ENCODE measurements at regions not wholly inside any gene's neighbourhood (a gene's known extent, or its start where the extent isn't known, plus 50 kb on each side); places are given as distances from the start of the nearest gene placed in this dataset.
"Not testable (repeated sequence)": the region's sequence is repeated elsewhere in the genome, so short reads cannot be mapped to it uniquely, and the experiment has no call there.

DNA sequence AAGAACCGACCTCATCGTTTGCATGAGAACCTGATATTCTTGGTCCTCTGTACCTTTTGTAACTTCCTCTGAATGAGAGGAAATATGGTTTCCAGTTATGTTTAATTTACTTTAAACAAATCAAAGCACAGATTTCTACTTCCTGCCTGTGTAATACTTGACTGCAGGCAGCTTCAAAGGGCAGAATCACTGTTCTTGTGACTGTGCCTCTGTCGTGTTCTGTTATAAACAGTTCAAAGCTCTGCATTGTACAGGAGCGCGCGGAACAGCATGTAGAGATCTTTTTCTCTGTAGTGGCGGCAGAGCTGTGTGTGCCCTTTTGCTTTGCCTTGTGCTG, 73.2 kb upstream of the CLDN5 start:
- H3K4me1 ChIP-seq (ENCODE audit: low read depth): no peaks in the 10 kb centered on the region
- no peak overlapping the region for H3K4me3 ChIP-seq
- no peaks in the 10 kb centered on the region for H3K9me3 ChIP-seq
- DNase-seq (no peak), ATAC-seq (peak; percentile 70)
- TF ChIP-seq, protein P1, sequence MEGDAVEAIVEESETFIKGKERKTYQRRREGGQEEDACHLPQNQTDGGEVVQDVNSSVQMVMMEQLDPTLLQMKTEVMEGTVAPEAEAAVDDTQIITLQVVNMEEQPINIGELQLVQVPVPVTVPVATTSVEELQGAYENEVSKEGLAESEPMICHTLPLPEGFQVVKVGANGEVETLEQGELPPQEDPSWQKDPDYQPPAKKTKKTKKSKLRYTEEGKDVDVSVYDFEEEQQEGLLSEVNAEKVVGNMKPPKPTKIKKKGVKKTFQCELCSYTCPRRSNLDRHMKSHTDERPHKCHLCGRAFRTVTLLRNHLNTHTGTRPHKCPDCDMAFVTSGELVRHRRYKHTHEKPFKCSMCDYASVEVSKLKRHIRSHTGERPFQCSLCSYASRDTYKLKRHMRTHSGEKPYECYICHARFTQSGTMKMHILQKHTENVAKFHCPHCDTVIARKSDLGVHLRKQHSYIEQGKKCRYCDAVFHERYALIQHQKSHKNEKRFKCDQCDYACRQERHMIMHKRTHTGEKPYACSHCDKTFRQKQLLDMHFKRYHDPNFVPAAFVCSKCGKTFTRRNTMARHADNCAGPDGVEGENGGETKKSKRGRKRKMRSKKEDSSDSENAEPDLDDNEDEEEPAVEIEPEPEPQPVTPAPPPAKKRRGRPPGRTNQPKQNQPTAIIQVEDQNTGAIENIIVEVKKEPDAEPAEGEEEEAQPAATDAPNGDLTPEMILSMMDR (IDR thresholded peaks at IDR 0.05): no peak
- intact Hi-C loops (cut with DNase I, micrococcal nuclease): no loop called here
- no peaks in the 10 kb centered on the region for H3K36me3 ChIP-seq (ENCODE audit: low read depth)

DNA sequence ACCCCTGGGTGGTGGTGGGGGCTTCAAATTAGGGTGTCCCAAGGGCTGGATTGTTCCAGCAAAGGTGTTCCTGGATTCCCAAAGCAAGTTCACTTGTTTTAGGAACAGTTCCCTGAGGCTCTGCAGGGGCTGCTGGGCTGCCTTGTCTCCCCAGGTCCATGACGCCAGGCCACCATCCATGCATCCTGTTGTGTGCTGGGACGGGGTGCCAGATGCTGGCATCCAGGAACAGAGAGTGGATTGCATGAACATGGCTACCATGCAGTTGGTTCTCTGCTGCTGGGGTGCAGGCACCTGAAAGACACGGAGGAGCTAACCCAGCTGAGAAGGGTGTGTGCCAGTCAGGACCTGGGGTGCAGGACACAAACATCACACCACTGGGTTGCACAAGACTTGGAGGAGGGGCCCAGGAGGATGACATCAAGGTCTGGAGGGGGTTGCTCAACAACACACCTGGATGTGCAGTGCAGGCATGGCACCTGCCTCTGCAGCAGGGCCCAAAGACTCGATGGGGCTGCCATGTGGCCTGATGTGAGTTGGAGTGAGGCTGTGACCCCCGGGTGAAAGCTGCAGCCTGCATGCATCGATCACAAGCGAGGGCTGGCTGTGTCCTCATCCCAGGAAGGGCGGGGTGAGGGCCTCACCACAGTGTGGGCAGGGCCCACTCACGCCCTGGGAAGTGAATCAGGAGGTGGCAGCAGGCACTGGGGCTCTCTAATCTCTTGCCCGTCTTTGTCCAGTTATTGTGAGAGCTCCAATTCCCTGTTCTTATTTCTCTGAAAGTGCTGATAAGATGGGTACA, 74.0 kb upstream of the CLDN5 start:
- ATAC-seq (peak; percentile 39), DNase-seq (no peak)
- intact Hi-C loops (cut with DNase I, micrococcal nuclease): no loop called here
- Histone ChIP-seq H3K9me3 (no peaks in the 10 kb centered on the region), H3K36me3 (ENCODE audit: low read depth) (no peaks in the 10 kb centered on the region), H3K4me1 (ENCODE audit: low read depth) (no peaks in the 10 kb centered on the region), H3K4me3 (no peak overlapping the region)
- TF ChIP-seq, protein P1 (IDR thresholded peaks at IDR 0.05): no peak

DNA sequence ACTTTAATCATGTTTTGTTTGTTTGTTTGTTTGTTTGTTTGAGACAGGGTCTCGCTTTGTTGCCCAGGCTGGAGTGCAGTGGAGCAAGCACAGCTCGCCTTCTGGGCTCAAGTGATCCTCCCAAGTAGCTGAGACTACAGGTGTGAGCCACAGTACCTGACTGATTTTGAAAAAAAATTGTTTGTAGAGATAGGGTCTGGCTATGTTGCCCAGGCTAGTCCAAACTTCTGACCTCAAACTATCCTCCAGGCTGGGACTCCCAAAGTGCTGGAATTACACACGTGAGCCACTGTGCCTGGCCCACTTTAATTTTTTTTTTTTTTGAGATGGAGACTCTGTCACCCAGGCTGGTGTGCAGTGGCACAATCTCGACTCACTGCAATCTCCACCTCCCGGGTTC, 74.8 kb upstream of the CLDN5 start:
- Histone ChIP-seq H3K4me1 (ENCODE audit: low read depth) (no peaks in the 10 kb centered on the region), H3K36me3 (ENCODE audit: low read depth) (no peaks in the 10 kb centered on the region), H3K4me3 (no peak overlapping the region), H3K9me3 (no peaks in the 10 kb centered on the region)
- intact Hi-C loops (cut with DNase I, micrococcal nuclease): no loop called here
- DNase-seq (no peak), ATAC-seq (no peak)
- TF ChIP-seq, protein P1 (IDR thresholded peaks at IDR 0.05): no peak

DNA sequence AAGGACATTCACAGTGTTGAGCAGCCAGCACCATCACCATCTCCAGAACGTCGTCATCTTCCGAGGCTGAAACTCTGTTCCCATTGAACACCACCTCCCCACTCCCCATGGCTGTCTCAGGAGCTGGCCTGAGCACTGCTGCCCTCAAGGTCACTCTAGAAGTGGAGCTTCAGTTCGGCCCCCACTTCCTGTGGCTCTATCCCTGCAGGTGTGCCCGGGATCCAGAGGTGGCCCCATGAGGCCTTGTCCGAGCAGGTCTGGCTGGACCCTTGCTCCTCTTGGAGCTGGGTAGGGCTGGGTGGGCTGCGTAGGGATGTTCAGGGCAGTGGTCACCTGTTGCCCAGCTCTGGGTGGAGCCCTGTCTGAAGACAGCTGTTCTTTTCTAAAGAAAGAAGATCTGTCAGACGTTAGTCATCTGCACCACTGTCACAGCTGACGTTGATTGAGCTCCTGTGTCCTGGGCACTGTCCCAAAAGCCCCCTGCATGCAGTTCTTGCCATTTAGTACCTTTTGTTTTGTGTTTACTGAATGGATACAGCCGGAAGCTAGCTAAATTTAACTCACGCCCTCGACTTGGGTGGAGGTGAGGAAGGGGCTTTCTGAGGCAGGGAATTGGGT, 75.5 kb upstream of the CLDN5 start:
- ATAC-seq: no peak
- intact Hi-C loops (cut with DNase I, micrococcal nuclease): no loop called here
- DNase-seq: no peak
- H3K9me3 ChIP-seq: no peaks in the 10 kb centered on the region
- H3K36me3 ChIP-seq (ENCODE audit: low read depth): no peaks in the 10 kb centered on the region
- H3K4me1 ChIP-seq (ENCODE audit: low read depth): no peaks in the 10 kb centered on the region
- TF ChIP-seq, protein P1 (IDR thresholded peaks at IDR 0.05): no peak
- H3K4me3 ChIP-seq: no peak overlapping the region

DNA sequence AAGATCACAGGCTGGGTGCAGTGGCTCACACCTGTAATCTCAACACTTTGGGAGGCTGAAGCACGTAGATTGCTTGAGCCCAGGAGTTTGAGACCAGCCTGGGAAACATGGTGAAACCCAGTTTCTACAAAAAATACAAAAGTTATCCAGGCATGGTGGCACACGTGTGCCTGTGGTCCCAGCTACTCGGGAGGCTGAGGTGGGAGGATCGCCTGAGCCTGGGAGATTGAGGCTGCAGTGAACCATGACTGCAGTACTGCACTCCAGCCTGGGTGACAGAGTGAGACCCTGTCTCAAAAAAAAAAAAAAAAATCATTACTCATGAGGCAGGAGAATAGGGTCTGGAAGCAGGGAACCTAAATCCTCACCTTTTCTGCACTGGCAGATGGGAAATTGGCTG, 79.1 kb upstream of the CLDN5 start:
- H3K36me3 ChIP-seq (ENCODE audit: low read depth); H3K9me3 ChIP-seq; H3K4me1 ChIP-seq (ENCODE audit: low read depth); DNase-seq; ATAC-seq; intact Hi-C loops (cut with DNase I, micrococcal nuclease); H3K4me3 ChIP-seq: not testable (repeated sequence)

DNA sequence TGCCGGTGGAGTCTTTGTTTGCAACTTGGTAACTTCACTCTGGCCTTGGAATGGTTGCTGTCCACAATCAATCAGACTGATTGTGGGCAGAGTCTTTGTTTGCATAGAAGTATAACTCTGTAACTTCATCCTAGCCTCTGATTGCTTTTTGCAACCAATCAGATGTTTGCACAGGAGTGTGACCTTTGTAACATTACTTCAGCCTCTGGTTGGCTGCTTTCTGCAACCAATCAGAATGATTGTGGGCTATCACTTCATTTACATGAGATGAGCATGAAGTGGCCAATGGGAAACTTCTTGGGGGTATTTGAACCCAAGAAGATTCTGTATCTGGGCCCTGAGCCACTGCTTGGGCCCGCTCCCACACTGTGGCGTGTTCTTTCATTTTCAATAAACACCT, 79.6 kb upstream of the CLDN5 start:
- ATAC-seq: peak; percentile 46
- H3K9me3 ChIP-seq: no peaks in the 10 kb centered on the region
- no peak for DNase-seq
- H3K36me3 ChIP-seq (ENCODE audit: low read depth): no peaks in the 10 kb centered on the region
- intact Hi-C loops (cut with DNase I, micrococcal nuclease): no loop called here
- H3K4me3 ChIP-seq: no peak overlapping the region
- no peaks in the 10 kb centered on the region for H3K4me1 ChIP-seq (ENCODE audit: low read depth)
- TF ChIP-seq, protein P1 (IDR thresholded peaks at IDR 0.05): no peak
